ENCODE measurements at regions not wholly inside any gene's neighbourhood (a gene's known extent, or its start where the extent isn't known, plus 50 kb on each side); places are given as distances from the start of the nearest gene placed in this dataset.
"Not testable (repeated sequence)": the region's sequence is repeated elsewhere in the genome, so short reads cannot be mapped to it uniquely, and the experiment has no call there.

GRCh38 chrX:113804819-113805218 lies 779.1 kb upstream of the HTR2C start:
- in situ Hi-C loops (cut with MboI; ENCODE audit: low pct_unique_long_range_greater_than_20kb, low sequenced_read_pairs): no loop called here
- DNase-seq: no peak

DNA sequence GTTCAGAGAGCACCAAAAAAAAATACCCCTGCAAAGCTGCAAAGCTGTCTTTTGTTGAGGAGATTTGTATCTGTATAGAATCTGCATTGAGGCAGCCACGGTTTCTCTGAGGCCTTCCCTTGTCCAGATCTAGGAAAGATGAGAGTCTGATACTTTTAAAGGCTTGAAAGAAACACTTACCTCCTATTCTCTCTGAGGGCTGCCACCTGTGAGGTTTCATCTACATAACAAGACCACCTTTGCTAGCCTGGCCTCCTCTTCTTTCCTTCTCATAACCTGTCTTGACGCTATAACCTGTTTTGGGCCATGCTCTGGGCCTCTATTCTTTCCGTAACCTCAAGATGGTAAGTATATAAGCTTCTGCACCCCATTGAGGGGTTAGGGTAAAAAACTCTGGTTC lies 779.6 kb upstream of the HTR2C start:
- in situ Hi-C loops (cut with MboI; ENCODE audit: low pct_unique_long_range_greater_than_20kb, low sequenced_read_pairs): no loop called here
- no peak for DNase-seq

GRCh38 chrX:113802837-113803236 lies 781.0 kb upstream of the HTR2C start:
- in situ Hi-C loops (cut with MboI; ENCODE audit: low pct_unique_long_range_greater_than_20kb, low sequenced_read_pairs): no loop called here
- DNase-seq: no peak

DNA sequence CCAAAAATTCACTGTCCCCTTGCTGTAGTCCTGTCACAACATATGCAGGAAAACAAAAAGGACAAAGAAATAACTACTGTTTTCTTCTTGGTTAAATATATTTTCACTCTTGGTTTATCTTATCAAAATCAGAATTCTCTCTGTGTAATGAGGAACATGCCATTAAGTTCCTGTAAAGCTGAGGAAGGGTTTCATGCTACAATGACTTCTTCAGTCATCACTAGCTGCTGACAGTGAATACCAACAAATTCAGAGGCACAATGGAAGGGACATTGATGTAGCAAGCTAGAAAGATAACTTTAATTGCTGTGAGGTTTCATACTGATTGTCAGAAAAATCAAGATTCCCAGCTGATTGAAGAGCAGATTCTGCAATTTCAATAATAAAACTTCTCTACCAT lies 782.9 kb upstream of the HTR2C start:
- in situ Hi-C loops (cut with MboI; ENCODE audit: low pct_unique_long_range_greater_than_20kb, low sequenced_read_pairs): no loop called here
- peak; percentile 13 for DNase-seq

DNA sequence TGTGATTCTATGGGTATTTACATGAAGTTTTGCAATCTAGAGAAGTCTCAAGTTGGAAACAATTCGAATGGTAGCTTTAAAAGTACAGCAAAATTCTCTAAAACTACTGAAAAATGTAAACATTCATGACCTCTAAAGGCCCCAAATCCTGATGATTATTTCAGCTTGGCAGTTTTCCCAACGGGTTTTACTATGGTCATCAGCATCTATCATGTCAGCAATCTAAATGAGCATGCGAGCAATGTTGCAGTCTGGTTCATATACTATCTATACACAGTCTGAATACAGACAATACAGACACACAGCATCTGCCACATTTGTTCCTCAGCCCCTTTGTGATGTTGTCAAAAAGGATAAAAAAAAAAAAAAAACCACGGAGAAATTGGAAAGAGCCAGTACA lies 790.3 kb upstream of the HTR2C start:
- in situ Hi-C loops (cut with MboI; ENCODE audit: low pct_unique_long_range_greater_than_20kb, low sequenced_read_pairs): no loop called here
- no peak for DNase-seq

- DNase-seq: no peak
- in situ Hi-C loops (cut with MboI; ENCODE audit: low pct_unique_long_range_greater_than_20kb, low sequenced_read_pairs): no loop called here
Observed at GRCh38 chrX:113790987-113791386, 792.9 kb upstream of the HTR2C start.

DNA sequence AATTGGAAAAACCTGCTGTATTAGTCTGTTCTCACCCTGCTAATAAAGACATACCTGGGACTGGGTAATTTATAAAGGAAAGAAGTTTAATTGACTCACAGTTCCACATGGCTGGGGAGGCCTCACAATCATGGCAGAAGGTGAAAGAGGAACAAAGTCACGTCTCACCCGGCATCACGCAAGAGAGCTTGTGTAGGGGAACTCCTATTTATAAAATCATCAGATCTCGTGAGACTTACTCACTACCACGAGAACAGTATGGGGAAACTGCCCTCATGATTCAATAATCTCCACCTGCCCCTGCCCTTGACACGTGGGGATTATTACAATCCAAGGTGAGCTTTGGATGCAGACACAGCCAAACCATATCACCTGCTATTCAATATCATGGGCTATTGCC lies 799.1 kb upstream of the HTR2C start:
- in situ Hi-C loops (cut with MboI; ENCODE audit: low pct_unique_long_range_greater_than_20kb, low sequenced_read_pairs): not testable (repeated sequence)
- peak; percentile 54 for DNase-seq

GRCh38 chrX:113770806-113771205 lies 813.1 kb upstream of the HTR2C start:
- DNase-seq: no peak
- in situ Hi-C loops (cut with MboI; ENCODE audit: low pct_unique_long_range_greater_than_20kb, low sequenced_read_pairs): no loop called here

DNA sequence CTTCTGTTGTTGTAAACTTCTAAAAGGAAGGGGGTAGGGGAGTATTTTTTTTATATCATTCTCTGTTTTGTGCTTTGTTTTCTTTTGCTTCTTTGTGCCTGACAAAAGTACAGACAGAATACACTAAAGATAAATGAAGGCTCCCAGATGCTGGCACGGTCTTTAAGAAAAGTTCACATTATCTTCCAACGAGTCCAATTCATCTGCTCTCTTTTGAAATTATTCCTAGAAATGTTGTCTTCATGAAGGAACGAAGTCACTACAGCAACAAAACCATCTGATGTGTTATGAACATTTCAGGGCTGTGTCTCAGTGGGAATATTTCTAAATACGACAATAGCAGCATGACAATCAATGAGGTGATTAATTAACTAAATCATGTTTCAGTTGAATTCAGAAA lies 813.8 kb upstream of the HTR2C start:
- no peak for DNase-seq
- in situ Hi-C loops (cut with MboI; ENCODE audit: low pct_unique_long_range_greater_than_20kb, low sequenced_read_pairs): no loop called here

DNA sequence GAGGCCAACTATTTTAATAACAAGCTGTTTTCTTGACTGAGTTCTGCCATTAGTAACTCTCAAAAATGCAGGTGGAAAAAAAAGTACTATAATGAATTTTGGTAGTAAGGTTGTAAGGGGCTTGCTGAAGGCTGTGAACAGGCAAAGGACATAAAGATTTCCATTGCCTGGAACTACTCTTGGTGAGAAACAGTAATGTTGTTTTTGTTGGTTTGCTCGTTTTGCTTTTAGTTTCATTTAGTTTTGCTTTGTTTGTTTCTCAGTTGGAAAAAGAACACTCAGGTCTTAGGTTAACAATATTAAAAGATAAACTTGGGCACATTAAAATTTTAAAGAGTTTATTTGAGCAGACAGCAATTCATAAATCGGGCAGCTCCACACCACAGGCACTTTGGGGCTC lies 824.5 kb upstream of the HTR2C start:
- in situ Hi-C loops (cut with MboI; ENCODE audit: low pct_unique_long_range_greater_than_20kb, low sequenced_read_pairs): no loop called here
- DNase-seq: no peak

DNA sequence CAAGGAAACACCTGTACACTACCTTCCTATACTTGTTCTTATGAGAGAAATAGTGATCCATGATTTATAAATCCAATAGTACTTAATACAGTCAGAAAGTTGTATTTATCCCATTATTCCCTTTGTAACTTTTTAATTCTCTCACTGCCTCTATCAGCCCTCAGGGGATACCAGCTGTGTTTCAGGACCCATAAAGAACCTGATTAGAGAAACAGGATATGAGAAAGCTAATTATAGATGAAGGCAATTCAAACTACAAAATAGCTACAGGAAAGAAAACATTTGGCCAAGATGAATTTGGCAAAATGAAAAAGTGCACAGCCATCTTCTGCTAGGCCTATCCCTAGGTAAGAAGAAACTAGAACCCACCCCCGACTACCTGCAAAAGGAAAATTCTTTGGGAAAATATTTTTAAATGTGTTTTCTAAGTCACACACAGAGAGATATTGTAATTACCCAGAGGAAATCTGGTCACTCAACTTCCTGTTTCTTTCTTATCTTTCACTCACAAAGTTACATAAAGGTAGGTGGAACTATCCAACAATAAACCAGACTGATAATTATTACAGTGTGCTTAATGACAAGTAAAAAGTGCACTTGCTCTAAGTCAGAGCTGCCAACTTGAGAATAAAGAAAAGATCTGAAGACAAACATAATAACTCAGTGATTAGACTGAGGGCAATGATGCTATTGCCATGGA lies 836.5 kb upstream of the HTR2C start:
- peak; percentile 41 for DNase-seq
- in situ Hi-C loops (cut with MboI; ENCODE audit: low pct_unique_long_range_greater_than_20kb, low sequenced_read_pairs): no loop called here

GRCh38 chrX:113743069-113743468 lies 840.8 kb upstream of the HTR2C start:
- DNase-seq: no peak
- in situ Hi-C loops (cut with MboI; ENCODE audit: low pct_unique_long_range_greater_than_20kb, low sequenced_read_pairs): no loop called here

DNA sequence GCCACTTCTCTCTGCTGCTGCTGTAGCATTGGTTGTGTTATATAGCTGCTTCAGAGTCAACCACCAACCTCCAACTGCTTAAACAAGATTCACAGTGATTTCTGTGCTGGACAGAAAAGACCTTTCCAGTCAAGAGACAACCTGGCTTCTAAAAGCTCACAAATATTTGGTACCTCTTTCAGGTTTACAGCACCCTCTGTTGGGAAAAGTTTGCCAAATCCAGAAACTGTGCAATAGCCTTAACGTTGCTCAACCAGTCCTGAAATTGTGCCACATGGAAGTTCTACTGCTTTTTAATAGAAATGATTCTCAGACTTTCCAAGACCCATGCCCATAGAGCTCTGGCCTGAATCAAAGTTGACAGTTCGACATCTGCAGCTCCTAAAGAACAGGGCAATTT lies 842.1 kb upstream of the HTR2C start:
- DNase-seq: peak; percentile 44
- in situ Hi-C loops (cut with MboI; ENCODE audit: low pct_unique_long_range_greater_than_20kb, low sequenced_read_pairs): no loop called here

GRCh38 chrX:113728937-113729336 lies 854.9 kb upstream of the HTR2C start:
- DNase-seq: no peak
- in situ Hi-C loops (cut with MboI; ENCODE audit: low pct_unique_long_range_greater_than_20kb, low sequenced_read_pairs): no loop called here

DNA sequence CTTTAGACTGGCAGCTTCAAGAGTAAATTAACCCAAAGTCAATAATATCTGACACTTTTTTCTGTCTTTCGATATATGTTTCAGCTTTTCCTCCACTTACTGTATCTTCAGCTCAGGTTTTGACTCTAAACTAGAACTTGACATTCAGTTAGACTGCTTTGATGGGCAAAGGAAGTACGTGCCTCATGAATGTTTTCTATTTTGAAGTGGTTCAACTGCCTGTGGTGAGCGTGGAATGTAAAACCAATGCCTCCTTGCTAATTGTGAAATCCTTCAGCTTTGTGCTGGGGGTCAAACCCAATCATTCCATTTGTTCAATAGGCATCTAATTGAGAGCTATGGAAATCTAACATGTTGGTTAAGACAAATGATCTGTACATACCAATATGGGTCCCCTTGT lies 857.0 kb upstream of the HTR2C start:
- in situ Hi-C loops (cut with MboI; ENCODE audit: low pct_unique_long_range_greater_than_20kb, low sequenced_read_pairs): no loop called here
- DNase-seq: peak; percentile 11

DNA sequence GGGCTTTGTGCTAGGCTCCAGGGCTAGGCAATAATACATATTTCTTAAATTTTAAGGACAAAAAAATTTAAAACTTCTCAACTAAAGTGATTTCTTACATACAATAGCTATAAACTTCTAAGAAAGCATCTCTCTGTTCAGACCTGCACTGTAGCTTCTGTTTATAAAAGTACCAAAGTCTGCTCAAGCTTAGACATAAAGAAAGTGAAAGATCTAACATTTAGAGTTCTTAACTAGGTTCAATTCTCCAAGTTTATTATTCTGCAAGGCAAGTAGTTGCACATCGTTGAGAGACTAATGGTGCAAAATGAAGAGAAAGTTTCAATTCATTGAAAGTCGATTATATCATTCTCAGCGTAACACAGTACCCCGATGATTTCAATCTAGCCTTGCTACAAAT lies 857.4 kb upstream of the HTR2C start:
- in situ Hi-C loops (cut with MboI; ENCODE audit: low pct_unique_long_range_greater_than_20kb, low sequenced_read_pairs): no loop called here
- DNase-seq: no peak

DNA sequence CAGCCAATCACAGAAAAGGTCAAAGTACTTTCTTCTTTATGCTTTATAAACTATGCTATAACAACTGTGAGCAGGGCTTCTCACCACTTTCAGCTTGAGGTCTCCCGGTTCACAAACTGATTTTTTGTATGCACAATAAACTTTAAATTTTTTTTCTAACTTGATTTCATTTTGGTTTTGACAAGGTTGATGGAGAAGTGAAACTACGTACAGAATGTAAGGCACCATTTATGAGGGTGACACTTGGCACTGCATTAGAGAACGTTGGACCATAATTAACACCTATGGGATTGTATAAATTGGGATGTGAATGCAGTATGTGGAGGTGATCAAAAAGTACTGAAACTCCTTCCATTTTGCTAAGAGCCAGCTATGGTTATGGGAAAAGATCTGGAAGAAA lies 857.9 kb upstream of the HTR2C start:
- in situ Hi-C loops (cut with MboI; ENCODE audit: low pct_unique_long_range_greater_than_20kb, low sequenced_read_pairs): no loop called here
- no peak for DNase-seq

- no peak for DNase-seq
- in situ Hi-C loops (cut with MboI; ENCODE audit: low pct_unique_long_range_greater_than_20kb, low sequenced_read_pairs): no loop called here
Observed at GRCh38 chrX:113699939-113700338, 859.3 kb upstream of the AMOT start.

DNA sequence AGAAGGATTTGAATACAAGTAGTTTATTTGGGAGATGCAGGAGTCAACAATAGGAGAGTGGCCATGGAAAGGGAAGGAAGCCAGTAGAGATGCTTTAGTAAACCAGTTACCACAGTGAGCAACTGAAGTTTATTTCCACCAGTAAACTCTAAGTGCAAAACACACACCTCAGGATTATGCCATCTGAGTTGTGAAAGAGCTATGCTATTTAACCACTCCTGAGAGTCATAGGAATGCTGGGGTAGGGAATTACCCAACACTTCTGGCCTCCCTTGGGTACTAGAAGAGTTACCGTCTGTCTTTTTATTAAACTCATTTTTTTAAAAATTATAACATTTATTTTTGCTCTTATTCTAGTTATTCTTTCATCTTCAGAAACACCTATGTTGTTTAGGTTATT lies 834.6 kb upstream of the AMOT start:
- in situ Hi-C loops (cut with MboI; ENCODE audit: low pct_unique_long_range_greater_than_20kb, low sequenced_read_pairs): no loop called here
- no peak for DNase-seq

- in situ Hi-C loops (cut with MboI; ENCODE audit: low pct_unique_long_range_greater_than_20kb, low sequenced_read_pairs): no loop called here
- DNase-seq: no peak
Observed at GRCh38 chrX:113651306-113651705, 810.7 kb upstream of the AMOT start.

GRCh38 chrX:113644426-113644825 lies 803.8 kb upstream of the AMOT start:
- in situ Hi-C loops (cut with MboI; ENCODE audit: low pct_unique_long_range_greater_than_20kb, low sequenced_read_pairs): no loop called here
- no peak for DNase-seq

DNA sequence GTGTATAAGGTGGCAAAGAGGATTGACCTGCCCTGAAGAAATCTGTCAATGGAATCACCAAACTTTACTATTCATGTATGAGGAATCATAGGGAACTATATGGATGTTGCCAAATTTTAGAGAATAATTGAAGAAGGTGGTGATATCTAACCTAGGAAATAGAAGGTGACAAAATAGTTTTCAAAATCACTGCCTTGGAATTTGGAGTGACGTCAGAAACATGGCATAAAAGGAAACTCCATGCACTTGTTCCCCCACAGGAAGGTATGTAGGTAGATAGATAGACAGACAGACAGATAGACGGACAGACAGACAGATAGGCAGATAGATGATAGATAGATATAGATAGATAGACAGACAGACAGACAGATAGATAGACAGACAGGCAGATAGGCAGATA lies 793.9 kb upstream of the AMOT start:
- DNase-seq: no peak
- in situ Hi-C loops (cut with MboI; ENCODE audit: low pct_unique_long_range_greater_than_20kb, low sequenced_read_pairs): no loop called here

Measured in KBM-7 (cell line).